Endodermal cell (in vitro differentiated cells): ENCODE measurements at regions not wholly inside any gene's neighbourhood (a gene's known extent, or its start where the extent isn't known, plus 50 kb on each side); places are given as distances from the start of the nearest gene placed in this dataset.

Source experiments
- DNase-seq: peaks from one replicate; pipeline ENCODE4 v3.0.0-alpha.2; 2017
- H3K27ac ChIP-seq: 2 replicates; pipeline ENCODE4 v1.5.1; 2013; ENCODE audit warnings: mild to moderate bottlenecking, low read depth, low read length, moderate library complexity
- H3K27me3 ChIP-seq: 2 replicates; pipeline ENCODE4 v1.6.1; 2013; ENCODE audit warnings: mild to moderate bottlenecking, low read length, moderate library complexity; ENCODE audit not compliant: insufficient read depth, control insufficient read depth, poor library complexity, severe bottlenecking
- H3K36me3 ChIP-seq: 2 replicates; pipeline ENCODE4 v1.7.0; 2013; ENCODE audit warnings: mild to moderate bottlenecking, low read length, moderate library complexity; ENCODE audit not compliant: control insufficient read depth, insufficient read depth
- H3K4me1 ChIP-seq: one replicate; pipeline ENCODE4 v1.7.0; 2013; ENCODE audit warnings: low read length; ENCODE audit not compliant: control insufficient read depth, insufficient read depth
- H3K4me3 ChIP-seq: 2 replicates; pipeline ENCODE4 v1.5.1; 2013; ENCODE audit warnings: mild to moderate bottlenecking, low read length, moderate library complexity
- H3K9ac ChIP-seq: 2 replicates; pipeline ENCODE4 v1.6.1; 2013; ENCODE audit warnings: mild to moderate bottlenecking, low read length, moderate library complexity; ENCODE audit not compliant: poor library complexity, severe bottlenecking; ENCODE audit errors: extremely low read depth
- H3K9me3 ChIP-seq: 2 replicates; pipeline ENCODE4 v1.6.1; 2013; ENCODE audit warnings: mild to moderate bottlenecking, low read length, moderate library complexity; ENCODE audit not compliant: control insufficient read depth
- H3K27ac Mint-ChIP-seq: 2 replicates; pipeline ENCODE4 v1.8.0; 2020; ENCODE audit warnings: mixed read lengths
- H3K27me3 Mint-ChIP-seq: 2 replicates; pipeline ENCODE4 v1.8.0; 2021; ENCODE audit warnings: mild to moderate bottlenecking, mixed read lengths; ENCODE audit not compliant: insufficient read depth
- H3K36me3 Mint-ChIP-seq: 2 replicates; pipeline ENCODE4 v1.8.0; 2020; ENCODE audit warnings: low read depth, mixed read lengths
- H3K4me1 Mint-ChIP-seq: 2 replicates; pipeline ENCODE4 v1.8.0; 2020; ENCODE audit warnings: mixed read lengths
- H3K4me3 Mint-ChIP-seq: 2 replicates; pipeline ENCODE4 v1.8.0; 2020; ENCODE audit warnings: mild to moderate bottlenecking, moderate library complexity, mixed read lengths
- H3K9me3 Mint-ChIP-seq: 2 replicates; pipeline ENCODE4 v1.8.0; 2020; ENCODE audit warnings: mild to moderate bottlenecking, mixed read lengths
- WGBS, 2 experiments: methylation state at CpG; one replicate each; pipeline versions ENCODE4 v1.1.5 to v1.1.7; 2013; ENCODE audit warnings: missing lambda C conversion rate in 2 of 2, mixed read lengths in 1 of 2; ENCODE audit not compliant: insufficient coverage in 1 of 2, insufficient read length in 1 of 2; 5-methylcytosine and 5-hydroxymethylcytosine counted together
- TF ChIP-seq, protein P1 (sequence below): fragments of 200-600 bp; sonication (generic); conservative IDR thresholded peaks from 2 replicates; pipeline ENCODE4 v1.5.0; 2021; ENCODE audit warnings: antibody characterized with exemption, mild to moderate bottlenecking

DNA sequence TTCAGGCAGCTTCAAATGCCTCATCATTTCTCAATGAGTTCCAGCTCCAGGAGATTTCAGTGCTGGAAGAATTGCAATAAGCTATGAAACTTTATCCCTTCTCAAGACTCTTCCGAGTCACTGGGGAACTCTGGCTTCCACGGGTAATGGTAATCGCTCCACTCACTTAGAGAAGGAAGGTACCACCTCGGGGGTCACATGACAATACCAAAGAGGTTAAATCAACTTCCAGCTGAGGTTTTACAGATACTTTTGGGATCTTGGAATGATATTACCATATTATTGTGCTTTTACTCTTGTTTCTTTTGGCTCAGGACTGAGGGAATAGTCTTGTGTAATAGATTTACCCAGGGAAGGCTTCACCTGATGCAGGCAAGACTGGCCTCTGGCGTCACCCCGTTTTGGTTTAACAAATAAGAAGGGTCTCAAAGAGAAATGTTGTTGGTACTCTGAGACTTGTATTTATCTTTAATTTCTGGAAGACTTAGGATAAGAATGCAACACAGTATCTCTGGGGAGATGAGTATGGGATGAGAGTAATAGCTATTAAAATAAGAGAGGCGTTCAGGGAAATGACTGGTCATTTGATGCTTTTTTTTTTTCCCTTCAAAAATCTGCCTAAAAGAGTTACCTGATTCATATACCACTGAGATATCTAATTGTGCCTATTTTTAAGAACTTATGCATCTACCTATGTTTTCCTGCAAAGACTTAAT lies 316.9 kb upstream of the ZEB2 start:
- no peaks in the 10 kb centered on the region for H3K9me3 Mint-ChIP-seq
- no peak overlapping the region for H3K27ac Mint-ChIP-seq
- H3K27ac ChIP-seq: no peak overlapping the region

DNA sequence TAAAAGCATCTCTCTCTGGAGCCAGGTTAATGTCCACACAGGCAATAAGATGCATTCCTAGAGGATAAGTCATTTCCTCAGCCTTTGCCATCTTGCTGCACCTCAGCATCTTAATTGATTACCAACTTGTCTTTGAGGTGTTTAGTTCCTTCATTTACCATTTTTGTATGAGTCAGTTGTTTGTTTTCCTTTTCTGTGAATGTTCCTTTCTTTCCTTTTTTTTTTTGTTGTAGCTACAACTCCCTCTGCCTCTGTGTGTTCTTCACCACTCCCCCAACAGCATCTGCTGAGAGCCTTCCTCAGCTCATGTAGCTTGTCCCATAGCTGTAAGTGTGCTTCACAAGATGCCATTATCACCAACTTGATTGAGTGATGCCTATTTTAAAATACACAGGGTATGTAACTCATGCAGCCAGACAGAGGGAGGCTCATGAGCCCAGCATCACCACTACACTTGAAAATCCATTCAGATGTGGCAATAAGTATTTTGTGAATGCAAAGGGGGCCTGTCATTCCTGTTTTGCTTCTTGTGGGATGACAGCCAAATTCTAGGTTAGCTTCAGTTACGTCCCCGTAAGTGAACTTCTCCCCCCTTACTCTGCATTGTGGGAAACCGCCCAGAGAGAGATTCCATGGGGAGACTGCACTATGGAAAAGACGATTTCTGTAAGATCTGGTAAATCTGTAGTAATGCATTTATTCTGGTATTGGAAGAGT lies 315.9 kb upstream of the ZEB2 start:
- Histone ChIP-seq H3K4me1 (no peaks in the 10 kb centered on the region), H3K9me3 (no peaks in the 10 kb centered on the region), H3K4me3 (no peak overlapping the region), H3K9ac (no peak overlapping the region), H3K36me3 (no peaks in the 10 kb centered on the region), H3K27me3 (no peaks in the 10 kb centered on the region), H3K27ac (no peak overlapping the region)
- H3K4me3 Mint-ChIP-seq: no peak overlapping the region
- WGBS, 2 experiments: 96% methylated on average over 4 of the region's 4 CpGs; no CpG with 5 or more reads in 1 of the 2 experiments
- no peaks in the 10 kb centered on the region for H3K36me3 Mint-ChIP-seq
- no peak overlapping the region for H3K27ac Mint-ChIP-seq
- no peaks in the 10 kb centered on the region for H3K9me3 Mint-ChIP-seq
- peaks cover 2% of the 10 kb centered on the region for H3K27me3 Mint-ChIP-seq
- no peaks in the 10 kb centered on the region for H3K4me1 Mint-ChIP-seq
- no peak for DNase-seq
- TF ChIP-seq, protein P1, sequence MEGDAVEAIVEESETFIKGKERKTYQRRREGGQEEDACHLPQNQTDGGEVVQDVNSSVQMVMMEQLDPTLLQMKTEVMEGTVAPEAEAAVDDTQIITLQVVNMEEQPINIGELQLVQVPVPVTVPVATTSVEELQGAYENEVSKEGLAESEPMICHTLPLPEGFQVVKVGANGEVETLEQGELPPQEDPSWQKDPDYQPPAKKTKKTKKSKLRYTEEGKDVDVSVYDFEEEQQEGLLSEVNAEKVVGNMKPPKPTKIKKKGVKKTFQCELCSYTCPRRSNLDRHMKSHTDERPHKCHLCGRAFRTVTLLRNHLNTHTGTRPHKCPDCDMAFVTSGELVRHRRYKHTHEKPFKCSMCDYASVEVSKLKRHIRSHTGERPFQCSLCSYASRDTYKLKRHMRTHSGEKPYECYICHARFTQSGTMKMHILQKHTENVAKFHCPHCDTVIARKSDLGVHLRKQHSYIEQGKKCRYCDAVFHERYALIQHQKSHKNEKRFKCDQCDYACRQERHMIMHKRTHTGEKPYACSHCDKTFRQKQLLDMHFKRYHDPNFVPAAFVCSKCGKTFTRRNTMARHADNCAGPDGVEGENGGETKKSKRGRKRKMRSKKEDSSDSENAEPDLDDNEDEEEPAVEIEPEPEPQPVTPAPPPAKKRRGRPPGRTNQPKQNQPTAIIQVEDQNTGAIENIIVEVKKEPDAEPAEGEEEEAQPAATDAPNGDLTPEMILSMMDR: no peak

More for the DNA sequence above, 316.9 kb upstream of the ZEB2 start:
- Histone ChIP-seq H3K9ac (no peak overlapping the region), H3K4me1 (no peaks in the 10 kb centered on the region), H3K27me3 (no peaks in the 10 kb centered on the region), H3K4me3 (no peak overlapping the region), H3K36me3 (no peaks in the 10 kb centered on the region), H3K9me3 (no peaks in the 10 kb centered on the region)
- Mint-ChIP-seq H3K27me3 (no peaks in the 10 kb centered on the region), H3K4me1 (no peaks in the 10 kb centered on the region), H3K4me3 (no peak overlapping the region), H3K36me3 (no peaks in the 10 kb centered on the region)
- TF ChIP-seq, protein P1: no peak
- no peak for DNase-seq
- 89 to 94% methylated on average over 7 of the region's 7 CpGs for WGBS, 2 experiments

DNA sequence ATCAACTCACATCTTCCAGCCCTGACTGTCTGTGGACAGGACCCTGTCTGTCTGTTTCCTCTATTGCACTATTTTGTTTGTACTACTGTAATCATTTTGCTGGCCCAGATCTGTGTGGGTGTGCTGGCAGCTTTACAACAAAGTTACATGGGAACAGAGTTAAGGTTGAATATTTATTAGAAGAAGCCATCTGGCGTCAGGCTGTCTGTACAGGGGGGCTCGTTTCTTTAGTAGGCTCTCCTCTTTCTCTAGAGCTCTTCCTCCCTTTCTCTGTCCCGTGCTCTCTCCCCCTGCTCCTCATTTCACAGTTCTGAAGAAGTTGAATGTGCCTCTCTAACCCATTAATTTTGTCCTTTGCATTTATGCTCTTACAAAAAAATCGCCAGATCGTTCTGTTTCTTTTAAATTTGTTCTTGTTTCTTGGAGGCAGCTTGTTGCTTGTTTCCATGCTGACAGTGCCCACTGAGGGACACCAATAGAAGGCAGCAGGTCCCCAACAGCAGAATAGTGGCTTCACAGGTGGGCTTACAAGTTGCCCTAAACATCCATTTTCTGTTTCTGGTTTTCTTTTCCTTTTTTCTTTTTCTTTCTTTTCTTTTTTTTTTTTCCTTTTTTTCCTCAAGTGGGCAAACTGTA lies 315.2 kb upstream of the ZEB2 start:
- Histone ChIP-seq H3K9me3 (no peaks in the 10 kb centered on the region), H3K27me3 (no peaks in the 10 kb centered on the region), H3K9ac (no peak overlapping the region), H3K27ac (no peak overlapping the region), H3K4me1 (no peaks in the 10 kb centered on the region), H3K4me3 (no peak overlapping the region), H3K36me3 (no peaks in the 10 kb centered on the region)
- no peak overlapping the region for H3K4me3 Mint-ChIP-seq
- peaks cover 2% of the 10 kb centered on the region for H3K27me3 Mint-ChIP-seq
- 81 to 82% methylated on average over 4 to 5 of the region's 5 CpGs for WGBS, 2 experiments
- DNase-seq: no peak
- no peaks in the 10 kb centered on the region for H3K4me1 Mint-ChIP-seq
- TF ChIP-seq, protein P1: no peak
- H3K27ac Mint-ChIP-seq: no peak overlapping the region
- no peaks in the 10 kb centered on the region for H3K36me3 Mint-ChIP-seq
- no peaks in the 10 kb centered on the region for H3K9me3 Mint-ChIP-seq
